OCI-LY7 (cell line): ENCODE measurements at regions not wholly inside any gene's neighbourhood (a gene's known extent, or its start where the extent isn't known, plus 50 kb on each side); places are given as distances from the start of the nearest gene placed in this dataset.

Experiments
- EZH2phosphoT487 ChIP-seq: fragments of 200-600 bp; sonication (generic); IDR thresholded peaks from 2 replicates; pipeline ENCODE4 v1.6.1; 2018; ENCODE audit warnings: low read depth, borderline replicate concordance, mild to moderate bottlenecking, mixed run types, antibody characterized with exemption, low read length, moderate library complexity, mixed read lengths
- TF ChIP-seq, protein P1 (sequence below): fragments of 200-600 bp; sonication (generic); conservative IDR thresholded peaks from 2 replicates; pipeline ENCODE4 v1.5.1; 2014; ENCODE audit warnings: mild to moderate bottlenecking, antibody characterized with exemption, low read length, moderate library complexity, mixed read lengths

DNA sequence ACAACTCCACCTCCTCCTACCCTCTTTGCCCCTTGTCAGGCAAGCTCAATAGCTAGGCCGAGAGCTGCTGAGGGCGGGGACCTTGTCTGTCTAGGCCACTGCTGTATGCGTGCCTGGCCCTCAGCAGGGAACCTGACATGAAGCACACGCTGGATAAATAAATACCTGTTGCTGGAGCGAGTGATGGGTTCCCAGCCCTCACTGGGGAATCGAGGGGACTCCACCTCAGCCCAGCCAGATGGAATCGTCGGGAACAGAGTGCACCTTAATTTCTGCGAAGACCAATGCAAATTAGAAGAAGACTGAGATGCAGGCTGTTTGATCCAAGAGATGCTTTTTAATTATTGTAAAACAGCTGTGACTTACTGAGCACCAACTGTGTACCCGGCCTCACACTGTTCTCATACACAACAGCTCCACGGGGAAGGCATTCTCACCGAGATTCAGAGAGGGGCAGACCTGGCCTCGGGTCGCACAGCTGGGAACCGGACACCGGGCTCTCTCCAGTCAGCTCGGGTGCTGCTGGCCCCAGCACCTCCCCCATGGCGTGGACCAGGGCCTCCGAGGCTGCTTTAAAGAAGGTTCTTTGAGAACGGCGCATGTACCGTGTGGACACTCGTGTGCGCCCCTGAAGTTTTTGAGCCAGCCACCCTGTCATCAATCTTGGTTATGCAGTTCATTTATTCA, 109.7 kb upstream of the IER5L start:
- TF ChIP-seq, protein P1, sequence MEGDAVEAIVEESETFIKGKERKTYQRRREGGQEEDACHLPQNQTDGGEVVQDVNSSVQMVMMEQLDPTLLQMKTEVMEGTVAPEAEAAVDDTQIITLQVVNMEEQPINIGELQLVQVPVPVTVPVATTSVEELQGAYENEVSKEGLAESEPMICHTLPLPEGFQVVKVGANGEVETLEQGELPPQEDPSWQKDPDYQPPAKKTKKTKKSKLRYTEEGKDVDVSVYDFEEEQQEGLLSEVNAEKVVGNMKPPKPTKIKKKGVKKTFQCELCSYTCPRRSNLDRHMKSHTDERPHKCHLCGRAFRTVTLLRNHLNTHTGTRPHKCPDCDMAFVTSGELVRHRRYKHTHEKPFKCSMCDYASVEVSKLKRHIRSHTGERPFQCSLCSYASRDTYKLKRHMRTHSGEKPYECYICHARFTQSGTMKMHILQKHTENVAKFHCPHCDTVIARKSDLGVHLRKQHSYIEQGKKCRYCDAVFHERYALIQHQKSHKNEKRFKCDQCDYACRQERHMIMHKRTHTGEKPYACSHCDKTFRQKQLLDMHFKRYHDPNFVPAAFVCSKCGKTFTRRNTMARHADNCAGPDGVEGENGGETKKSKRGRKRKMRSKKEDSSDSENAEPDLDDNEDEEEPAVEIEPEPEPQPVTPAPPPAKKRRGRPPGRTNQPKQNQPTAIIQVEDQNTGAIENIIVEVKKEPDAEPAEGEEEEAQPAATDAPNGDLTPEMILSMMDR, result no peak
- TF ChIP-seq EZH2phosphoT487, result no peak
